H1 (cell line): ENCODE measurements at regions not wholly inside any gene's neighbourhood (a gene's known extent, or its start where the extent isn't known, plus 50 kb on each side); places are given as distances from the start of the nearest gene placed in this dataset.

Experiments used
- CTCF ChIA-PET: fragments of 300-600 bp; sonication (Branson Sonifier 250); formaldehyde crosslinking; loops from one replicate; lab custom pipeline; 2021; ENCODE audit not compliant: partially characterized antibody; lab: Charles Lee
- POLR2A ChIA-PET: fragments of 300-600 bp; sonication (Branson Sonifier 250); formaldehyde crosslinking; loops from one replicate; lab custom pipeline; 2021; ENCODE audit warnings: inconsistent platforms; ENCODE audit not compliant: partially characterized antibody; lab: Charles Lee
- DNase-seq, 2 experiments: peaks; one replicate each; pipeline versions ENCODE4 v3.0.0 to v3.0.0-alpha.2; 2010 to 2022; ENCODE audit warnings: low spot score in 2 of 2, low read depth in 1 of 2, mixed read lengths in 1 of 2
- FAIRE-seq: peaks from 2 replicates; lab custom pipeline; 2011; peaks lifted over from hg19 to GRCh38; lab: Jason Lieb, UNC
- H2AFZ ChIP-seq: 2 replicates; pipeline ENCODE4 v1.8.1; 2012; ENCODE audit warnings: low read length, inconsistent platforms
- H2AK5ac ChIP-seq: 2 replicates; pipeline ENCODE4 v1.6.1; 2013; ENCODE audit warnings: low read depth, low read length
- H2BK120ac ChIP-seq: replicated peaks from 2 replicates; pipeline ENCODE3; 2013; ENCODE audit warnings: low read depth, low read length, inconsistent platforms
- H2BK12ac ChIP-seq: 2 replicates; pipeline ENCODE4 v1.6.1; 2013; ENCODE audit warnings: low read depth, low read length
- H2BK15ac ChIP-seq: 2 replicates; pipeline ENCODE4 v1.6.1; 2013; ENCODE audit warnings: low read length
- H2BK20ac ChIP-seq: 2 replicates; pipeline ENCODE4 v1.6.1; 2013; ENCODE audit warnings: low read length
- H2BK5ac ChIP-seq: 2 replicates; pipeline ENCODE4 v1.6.1; 2013; ENCODE audit warnings: low read depth, low read length
- H3K14ac ChIP-seq: 2 replicates; pipeline ENCODE4 v1.6.1; 2013; ENCODE audit warnings: inconsistent platforms; ENCODE audit not compliant: insufficient read length
- H3K18ac ChIP-seq: 2 replicates; pipeline ENCODE4 v1.6.1; 2013; ENCODE audit warnings: low read length; ENCODE audit errors: extremely low read depth
- H3K23ac ChIP-seq: 2 replicates; pipeline ENCODE4 v1.6.1; 2013; ENCODE audit warnings: inconsistent platforms; ENCODE audit not compliant: insufficient read length
- H3K23me2 ChIP-seq: 2 replicates; pipeline ENCODE4 v1.6.1; 2013; ENCODE audit warnings: low read depth, low read length
- H3K27ac ChIP-seq: 2 replicates; pipeline ENCODE4 v1.6.1; 2011; ENCODE audit warnings: low read depth, low read length, inconsistent platforms
- H3K27me3 ChIP-seq, 4 experiments: replicated peaks in 1 of 4; 1 replicate in 1 of 4; 2 replicates in 3 of 4; pipeline versions ENCODE4 v1.6.1 to v1.8.1; 2011 to 2013; ENCODE audit warnings: low read length in 3 of 4, mild to moderate bottlenecking in 3 of 4, inconsistent platforms in 2 of 4, mixed read lengths in 2 of 4, moderate library complexity in 1 of 4; ENCODE audit not compliant: control insufficient read depth in 3 of 4, insufficient read depth in 3 of 4; ENCODE audit errors: extremely low read depth in 1 of 4
- H3K36me3 ChIP-seq, 4 experiments: 2 replicates each; pipeline versions ENCODE4 v1.6.1 to v1.8.1; 2011 to 2013; ENCODE audit warnings: mild to moderate bottlenecking in 4 of 4, low read length in 3 of 4, moderate library complexity in 2 of 4, control low read depth in 1 of 4, inconsistent platforms in 1 of 4; ENCODE audit not compliant: insufficient read depth in 4 of 4, control insufficient read depth in 2 of 4
- H3K4ac ChIP-seq: replicated peaks from 2 replicates; pipeline ENCODE3; 2013; ENCODE audit warnings: low read length, low read depth, mixed read lengths, inconsistent platforms; ENCODE audit not compliant: insufficient read length
- H3K4me1 ChIP-seq, 4 experiments: replicated peaks in 1 of 4; 1 replicate in 1 of 4; 2 replicates in 3 of 4; pipeline versions ENCODE4 v1.6.1 to v1.8.1; 2011 to 2013; ENCODE audit warnings: low read length in 3 of 4, inconsistent platforms in 2 of 4, mixed read lengths in 1 of 4; ENCODE audit not compliant: insufficient read depth in 4 of 4, control insufficient read depth in 3 of 4
- H3K4me2 ChIP-seq, 2 experiments: 2 replicates each; pipeline versions ENCODE4 v1.6.1 to v1.8.1; 2011 to 2013; ENCODE audit warnings: low read depth in 2 of 2, low read length in 2 of 2, control low read depth in 1 of 2, inconsistent platforms in 1 of 2, mild to moderate bottlenecking in 1 of 2; ENCODE audit not compliant: insufficient read depth in 1 of 2
- H3K4me3 ChIP-seq, 4 experiments: fragments of 200-600, 300-600 bp in 1 of 4; sonication (generic), shearing (Covaris generic), sonication (Bioruptor Twin) in 1 of 4; 2 replicates each; pipeline versions ENCODE4 v1.5.1 to v1.8.1; 2011 to 2016; ENCODE audit warnings: low read length in 4 of 4, low read depth in 3 of 4, control low read depth in 2 of 4, inconsistent platforms in 2 of 4, mild to moderate bottlenecking in 2 of 4, mixed read lengths in 1 of 4, moderate library complexity in 1 of 4; ENCODE audit not compliant: insufficient read depth in 2 of 4; ENCODE audit errors: extremely low read depth in 1 of 4
- H3K56ac ChIP-seq: replicated peaks from 2 replicates; pipeline ENCODE3; 2013; ENCODE audit warnings: low read depth, mild to moderate bottlenecking, mixed read lengths, low read length, inconsistent platforms; ENCODE audit not compliant: insufficient read length
- H3K79me1 ChIP-seq: 2 replicates; pipeline ENCODE4 v1.6.1; 2013; ENCODE audit warnings: low read depth, low read length, control low read depth
- H3K79me2 ChIP-seq, 2 experiments: 2 replicates each; pipeline versions ENCODE4 v1.6.1 to v1.8.1; 2012 to 2013; ENCODE audit warnings: low read length in 2 of 2, mild to moderate bottlenecking in 2 of 2, inconsistent platforms in 1 of 2; ENCODE audit not compliant: insufficient read depth in 2 of 2, control insufficient read depth in 1 of 2
- H3K9ac ChIP-seq, 4 experiments: replicated peaks in 1 of 4; 1 replicate in 1 of 4; 2 replicates in 3 of 4; pipeline versions ENCODE4 v1.6.1 to v1.8.1; 2011 to 2013; ENCODE audit warnings: low read depth in 3 of 4, low read length in 3 of 4, control low read depth in 2 of 4, mild to moderate bottlenecking in 2 of 4, moderate library complexity in 2 of 4, inconsistent platforms in 1 of 4; ENCODE audit errors: extremely low read depth in 1 of 4
- H3K9me3 ChIP-seq, 2 experiments: 2 replicates each; pipeline versions ENCODE4 v1.6.1 to v1.8.1; 2012 to 2013; ENCODE audit warnings: mild to moderate bottlenecking in 2 of 2, moderate library complexity in 2 of 2, control low read depth in 1 of 2, inconsistent platforms in 1 of 2, low read depth in 1 of 2, low read length in 1 of 2, mixed read lengths in 1 of 2; ENCODE audit not compliant: insufficient read depth in 2 of 2
- H4K20me1 ChIP-seq, 2 experiments: replicated peaks in 1 of 2; 2 replicates each; pipeline versions ENCODE3 to v1.8.1; 2011 to 2013; ENCODE audit warnings: inconsistent platforms in 2 of 2, low read length in 2 of 2, mild to moderate bottlenecking in 1 of 2; ENCODE audit not compliant: insufficient read depth in 2 of 2, control insufficient read depth in 1 of 2
- H4K5ac ChIP-seq: 2 replicates; pipeline ENCODE4 v1.6.1; 2013; ENCODE audit warnings: low read length, low read depth, mixed read lengths, inconsistent platforms; ENCODE audit not compliant: insufficient read length
- H4K8ac ChIP-seq: 2 replicates; pipeline ENCODE4 v1.8.0; 2013; ENCODE audit warnings: mild to moderate bottlenecking, moderate library complexity, low read length, inconsistent platforms; ENCODE audit not compliant: insufficient read depth; ENCODE audit errors: extremely low read depth
- H4K91ac ChIP-seq: replicated peaks from 2 replicates; pipeline ENCODE3; 2013; ENCODE audit warnings: low read length, mixed read lengths, inconsistent platforms; ENCODE audit not compliant: insufficient read length
- ASH2L ChIP-seq: fragments of 200-600, 300-600 bp; sonication (generic); IDR thresholded peaks from one replicate; pipeline ENCODE4 v1.7.1; 2017; ENCODE audit warnings: low read length
- CHD2 ChIP-seq: IDR thresholded peaks from 2 replicates; pipeline ENCODE4 v1.6.1; 2012; ENCODE audit warnings: low read length, improper control_type of control experiment
- CTBP2 ChIP-seq: IDR thresholded peaks from 2 replicates; pipeline ENCODE4 v1.7.0; 2011; ENCODE audit warnings: borderline replicate concordance, mild to moderate bottlenecking, moderate library complexity, mixed read lengths, low read length; ENCODE audit not compliant: insufficient read depth, insufficient read length
- EZH2 ChIP-seq: fragments of 200-600 bp; sonication (generic); IDR thresholded peaks from 2 replicates; pipeline ENCODE4 v1.7.1; 2012; ENCODE audit warnings: low read depth, mild to moderate bottlenecking, moderate library complexity, low read length, inconsistent platforms; ENCODE audit not compliant: severe bottlenecking
- GTF2F1 ChIP-seq: IDR thresholded peaks from 2 replicates; pipeline ENCODE4 v1.6.1; 2012; ENCODE audit warnings: low read depth, low read length, improper control_type of control experiment, borderline replicate concordance
- NANOG ChIP-seq: IDR thresholded peaks from 2 replicates; pipeline ENCODE4 v1.6.1; 2011; ENCODE audit warnings: low read length, low read depth, mild to moderate bottlenecking, inconsistent platforms; ENCODE audit not compliant: insufficient read depth, poor library complexity, severe bottlenecking
- POLR2A ChIP-seq, 2 experiments: IDR thresholded peaks; 1 replicate in 1 of 2; 2 replicates in 1 of 2; pipeline ENCODE4 v1.6.1; 2011; ENCODE audit warnings: low read depth in 2 of 2, low read length in 2 of 2, mild to moderate bottlenecking in 2 of 2; ENCODE audit errors: control extremely low read depth in 1 of 2
- POLR2AphosphoS5 ChIP-seq: IDR thresholded peaks from 2 replicates; pipeline ENCODE4 v1.6.1; 2011; ENCODE audit warnings: low read depth, low read length
- POU5F1 ChIP-seq: IDR thresholded peaks from 2 replicates; pipeline ENCODE4 v1.6.1; 2011; ENCODE audit warnings: low read depth, mild to moderate bottlenecking, low read length, moderate library complexity
- RAD21 ChIP-seq, 2 experiments: IDR thresholded peaks in 1 of 2; conservative IDR thresholded peaks in 1 of 2; 2 replicates each; pipeline ENCODE4 v1.6.1; 2011; ENCODE audit warnings: low read depth in 2 of 2, low read length in 2 of 2, improper control_type of control experiment in 1 of 2, inconsistent platforms in 1 of 2, mild to moderate bottlenecking in 1 of 2, moderate library complexity in 1 of 2
- SAP30 ChIP-seq: fragments of 300-600 bp; sonication (generic); IDR thresholded peaks from 2 replicates; pipeline ENCODE4 v1.7.1; 2012; ENCODE audit warnings: low read length, moderate library complexity, mild to moderate bottlenecking, inconsistent platforms; ENCODE audit not compliant: insufficient read depth, insufficient replicate concordance
- SP2 ChIP-seq: IDR thresholded peaks from 2 replicates; pipeline ENCODE4 v1.6.1; 2012; ENCODE audit warnings: mild to moderate bottlenecking, low read length, inconsistent platforms
- SP4 ChIP-seq: IDR thresholded peaks from 2 replicates; pipeline ENCODE4 v1.6.1; 2012; ENCODE audit warnings: low read length, inconsistent platforms
- SUZ12 ChIP-seq: fragments of 200-600 bp; sonication (generic); IDR thresholded peaks from 2 replicates; pipeline ENCODE4 v1.6.1; 2012; ENCODE audit warnings: mild to moderate bottlenecking, inconsistent platforms, low read length, moderate library complexity, mixed read lengths
- TAF1 ChIP-seq: IDR thresholded peaks from 2 replicates; pipeline ENCODE4 v1.6.1; 2011; ENCODE audit warnings: mild to moderate bottlenecking, low read depth, low read length
- YY1 ChIP-seq: IDR thresholded peaks from 2 replicates; pipeline ENCODE4 v1.6.1; 2011; ENCODE audit warnings: low read depth, mild to moderate bottlenecking, low read length
- WGBS, 2 experiments: shearing (Covaris generic) in 1 of 2; methylation state at CpG; one replicate each; pipeline versions ENCODE4 v1.1.6 to v1.1.7; 2013 to 2015; ENCODE audit warnings: low lambda C conversion rate in 2 of 2, mixed read lengths in 2 of 2, inconsistent platforms in 1 of 2, low coverage in 1 of 2, missing lambda C conversion rate in 1 of 2; ENCODE audit not compliant: insufficient replicate concordance in 2 of 2, insufficient coverage in 1 of 2, insufficient read length in 1 of 2; ENCODE audit errors: extremely low coverage in 1 of 2, missing lambda C conversion rate in 1 of 2; 5-methylcytosine and 5-hydroxymethylcytosine counted together

DNA sequence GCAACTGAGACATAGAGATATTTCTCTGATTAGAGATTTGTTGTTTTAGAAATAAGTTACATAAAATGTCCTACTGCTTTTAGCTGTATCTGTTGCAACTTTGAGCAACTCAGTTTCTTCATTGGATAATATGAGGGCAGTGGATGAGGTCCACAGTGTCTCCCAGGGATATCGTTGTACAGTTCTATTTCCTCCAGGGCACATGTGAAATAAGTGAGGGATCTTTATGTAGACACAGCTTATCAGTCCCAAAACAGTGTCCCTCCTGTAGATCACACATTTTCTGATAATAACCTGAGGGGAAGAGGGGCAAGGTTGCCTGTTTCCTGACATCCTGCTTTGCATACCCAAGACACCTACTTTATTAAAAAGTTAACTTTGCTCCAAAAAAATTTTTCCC, 1231.2 kb upstream of the ZEB2 start:
- no peak overlapping the region for H4K8ac ChIP-seq
- H2AK5ac ChIP-seq, result no peak overlapping the region
- DNase-seq, result no peak
- ChIA-PET POLR2A (no interaction called here), CTCF (interaction anchor here (0.6 kb wide), 1 partner anchor 106 kb away, joined by 3 read pairs; no protein-coding TSS in a partner anchor)
- no peaks in the 10 kb centered on the region for H3K36me3 ChIP-seq
- H3K23ac ChIP-seq, result no peak overlapping the region
- no peak overlapping the region for H2BK5ac ChIP-seq
- H2BK20ac ChIP-seq, result no peak overlapping the region
- 100% methylated on average over 1 of the region's 1 CpG; no CpG with 5 or more reads in 1 of the 2 experiments for WGBS, 2 experiments
- TF ChIP-seq CTBP2 (no peak), RAD21 (IDR thresholded peaks at IDR 0.05 in 1 of 2, conservative IDR thresholded peaks at IDR 0.05 in 1 of 2; ENCODE audit: low read depth in 2 of 2, low read length in 2 of 2) (no peak), TAF1 (no peak), SP4 (no peak), EZH2 (no peak), NANOG (no peak), SP2 (no peak), POU5F1 (no peak), SAP30 (no peak), POLR2AphosphoS5 (no peak), POLR2A (IDR thresholded peaks at IDR 0.05; ENCODE audit: control extremely low read depth in 1 of 2, low read depth in 2 of 2, low read length in 2 of 2) (no peak), SUZ12 (no peak), ASH2L (no peak), CHD2 (no peak), YY1 (no peak), GTF2F1 (no peak)
- peak overlapping the region; percentile 69; the same call in 1 of the 2 replicates for H2BK12ac ChIP-seq
- no peak overlapping the region for H3K4me2 ChIP-seq
- no peak overlapping the region for H3K9ac ChIP-seq
- H4K91ac ChIP-seq, result no peak overlapping the region
- peaks cover 2 to 9% (median 3%) of the 10 kb centered on the region in 4 experiments; a peak in 3 of 7 replicates for H3K4me1 ChIP-seq
- no peak overlapping the region for H3K4ac ChIP-seq
- H3K4me3 ChIP-seq, result no peak overlapping the region
- H2BK15ac ChIP-seq, result no peak overlapping the region
- H3K14ac ChIP-seq, result no peak overlapping the region
- H3K56ac ChIP-seq, result no peak overlapping the region
- no peak overlapping the region for H3K27ac ChIP-seq
- no peaks in the 10 kb centered on the region for H4K20me1 ChIP-seq
- no peak overlapping the region for H2AFZ ChIP-seq
- no peak overlapping the region for H4K5ac ChIP-seq
- no peaks in the 10 kb centered on the region for H3K79me2 ChIP-seq
- no peaks in the 10 kb centered on the region for H3K27me3 ChIP-seq
- H3K18ac ChIP-seq, result no peak overlapping the region
- no peak for FAIRE-seq
- H2BK120ac ChIP-seq, result no peak overlapping the region
- H3K23me2 ChIP-seq, result no peaks in the 10 kb centered on the region
- no peaks in the 10 kb centered on the region for H3K9me3 ChIP-seq
- no peaks in the 10 kb centered on the region for H3K79me1 ChIP-seq
